ENCODE measurements at regions not wholly inside any gene's neighbourhood (a gene's known extent, or its start where the extent isn't known, plus 50 kb on each side); places are given as distances from the start of the nearest gene placed in this dataset.
"Not testable (repeated sequence)": the region's sequence is repeated elsewhere in the genome, so short reads cannot be mapped to it uniquely, and the experiment has no call there.

GRCh38 chr5:143953851-143954250 is 141.9 kb downstream of the HMHB1 start:
- DNase-seq (ENCODE audit: low read depth): no peak

GRCh38 chr5:143955141-143955540 is 143.2 kb downstream of the HMHB1 start:
- DNase-seq (ENCODE audit: low read depth): no peak

GRCh38 chr5:143957455-143957854 is 145.5 kb downstream of the HMHB1 start:
- no peak for DNase-seq (ENCODE audit: low read depth)

GRCh38 chr5:143962201-143962600 is 150.2 kb downstream of the HMHB1 start:
- no peak for DNase-seq (ENCODE audit: low read depth)

- DNase-seq (ENCODE audit: low read depth): peak; percentile 15
Observed at GRCh38 chr5:143964919-143965318, 153.0 kb downstream of the HMHB1 start.

GRCh38 chr5:143966280-143966679 is 154.3 kb downstream of the HMHB1 start:
- DNase-seq (ENCODE audit: low read depth): no peak

- peak; percentile 77 for DNase-seq (ENCODE audit: low read depth)
Observed at GRCh38 chr5:143968071-143968878, 156.3 kb downstream of the HMHB1 start.

GRCh38 chr5:143970159-143970558 is 158.2 kb downstream of the HMHB1 start:
- no peak for DNase-seq (ENCODE audit: low read depth)

- no peak for DNase-seq (ENCODE audit: low read depth)
Observed at GRCh38 chr5:143972068-143972467, 160.1 kb downstream of the HMHB1 start.

GRCh38 chr5:143976055-143976454 is 164.1 kb downstream of the HMHB1 start:
- peak; percentile 47 for DNase-seq (ENCODE audit: low read depth)

- peak; percentile 95 for DNase-seq (ENCODE audit: low read depth)
Observed at GRCh38 chr5:143977891-143978461, 166.0 kb downstream of the HMHB1 start.

- DNase-seq (ENCODE audit: low read depth): peak; percentile 31
Observed at GRCh38 chr5:143979044-143979690, 167.2 kb downstream of the HMHB1 start.

GRCh38 chr5:143980506-143980905 is 168.5 kb downstream of the HMHB1 start:
- no peak for DNase-seq (ENCODE audit: low read depth)

- DNase-seq (ENCODE audit: low read depth): not testable (repeated sequence)
Observed at GRCh38 chr5:143982957-143983356, 171.0 kb downstream of the HMHB1 start.

- peak; percentile 39 for DNase-seq (ENCODE audit: low read depth)
Observed at GRCh38 chr5:143985832-143986515, 174.0 kb downstream of the HMHB1 start.

- no peak for DNase-seq (ENCODE audit: low read depth)
Observed at GRCh38 chr5:143986516-143987212, 174.7 kb downstream of the HMHB1 start.

- DNase-seq (ENCODE audit: low read depth): no peak
Observed at GRCh38 chr5:143987264-143987663, 175.3 kb downstream of the HMHB1 start.

GRCh38 chr5:143987751-143988560 is 176.0 kb downstream of the HMHB1 start:
- DNase-seq (ENCODE audit: low read depth): no peak

GRCh38 chr5:143992496-143992895 is 178.0 kb downstream of the YIPF5 start:
- no peak for DNase-seq (ENCODE audit: low read depth)

- DNase-seq (ENCODE audit: low read depth): no peak
Observed at GRCh38 chr5:144002876-144003275, 167.6 kb downstream of the YIPF5 start.

GRCh38 chr5:144003636-144004035 is 166.8 kb downstream of the YIPF5 start:
- no peak for DNase-seq (ENCODE audit: low read depth)

Measured in renal cortical epithelial cell (primary cell).